ENCODE measurements at regions not wholly inside any gene's neighbourhood (a gene's known extent, or its start where the extent isn't known, plus 50 kb on each side); places are given as distances from the start of the nearest gene placed in this dataset.

DNA sequence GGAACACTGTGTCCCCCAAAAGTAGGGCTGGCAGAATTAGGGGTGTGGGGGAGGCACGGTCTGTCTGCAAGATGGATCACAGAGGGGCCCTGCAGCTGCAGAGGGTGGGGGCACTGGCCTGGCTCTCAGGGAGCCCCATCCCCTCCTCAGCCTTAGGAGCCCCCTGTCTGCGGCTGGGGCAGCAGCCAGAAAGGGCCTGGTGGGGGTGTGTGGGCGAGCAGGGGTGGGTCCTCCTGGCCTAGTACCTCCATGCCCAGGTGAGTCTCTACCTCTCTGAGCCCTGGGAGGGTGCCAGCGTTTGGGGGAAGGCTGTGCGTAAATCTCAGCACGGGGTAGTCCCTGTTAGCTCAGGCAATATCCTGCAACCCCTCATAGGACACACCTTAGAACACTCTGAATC is 280.5 kb upstream of the PPP2R2D start:
- TF ChIP-seq JUN (IDR thresholded peaks at IDR 0.05; ENCODE audit: borderline replicate concordance, insufficient read depth, insufficient read length, low read depth) (no peak), GATA2 (IDR thresholded peaks at IDR 0.05; ENCODE audit: insufficient read depth, insufficient read length, low read depth, low read length) (no peak), EZH2 (IDR thresholded peaks at IDR 0.05; ENCODE audit: borderline replicate concordance, low read depth, low read length, severe bottlenecking) (no peak), POLR2A (IDR thresholded peaks at IDR 0.05; ENCODE audit: low read depth, low read length) (no peak), FOS (IDR thresholded peaks at IDR 0.05; ENCODE audit: borderline replicate concordance, insufficient read depth, low read length) (no peak)
- TF ChIP-seq, protein P1, sequence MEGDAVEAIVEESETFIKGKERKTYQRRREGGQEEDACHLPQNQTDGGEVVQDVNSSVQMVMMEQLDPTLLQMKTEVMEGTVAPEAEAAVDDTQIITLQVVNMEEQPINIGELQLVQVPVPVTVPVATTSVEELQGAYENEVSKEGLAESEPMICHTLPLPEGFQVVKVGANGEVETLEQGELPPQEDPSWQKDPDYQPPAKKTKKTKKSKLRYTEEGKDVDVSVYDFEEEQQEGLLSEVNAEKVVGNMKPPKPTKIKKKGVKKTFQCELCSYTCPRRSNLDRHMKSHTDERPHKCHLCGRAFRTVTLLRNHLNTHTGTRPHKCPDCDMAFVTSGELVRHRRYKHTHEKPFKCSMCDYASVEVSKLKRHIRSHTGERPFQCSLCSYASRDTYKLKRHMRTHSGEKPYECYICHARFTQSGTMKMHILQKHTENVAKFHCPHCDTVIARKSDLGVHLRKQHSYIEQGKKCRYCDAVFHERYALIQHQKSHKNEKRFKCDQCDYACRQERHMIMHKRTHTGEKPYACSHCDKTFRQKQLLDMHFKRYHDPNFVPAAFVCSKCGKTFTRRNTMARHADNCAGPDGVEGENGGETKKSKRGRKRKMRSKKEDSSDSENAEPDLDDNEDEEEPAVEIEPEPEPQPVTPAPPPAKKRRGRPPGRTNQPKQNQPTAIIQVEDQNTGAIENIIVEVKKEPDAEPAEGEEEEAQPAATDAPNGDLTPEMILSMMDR (IDR thresholded peaks at IDR 0.05; ENCODE audit: extremely low read depth in 1 of 2, insufficient read depth in 1 of 2, low read depth in 1 of 2, low read length in 2 of 2), result no peak
- ChIA-PET CTCF (no interaction called here), POLR2A (no interaction called here)
- no peaks in the 10 kb centered on the region for H4K20me1 ChIP-seq (replicated peaks; ENCODE audit: control insufficient read depth, extremely low read depth, insufficient read depth, low read length)
- H3K9me3 ChIP-seq (replicated peaks; ENCODE audit: control insufficient read depth, insufficient read depth, low read length), result peaks cover 5% of the 10 kb centered on the region
- no peaks in the 10 kb centered on the region for H3K79me2 ChIP-seq (ENCODE audit: control insufficient read depth, insufficient read depth, low read length)
- intact Hi-C loops (cut with micrococcal nuclease) (no loop called here), dilution Hi-C loops (cut with MboI; ENCODE audit: extremely low pct_ligation_motif_present, low sequenced_read_pairs) (no loop called here)
- no peak overlapping the region for H3K4me2 ChIP-seq (ENCODE audit: insufficient read depth, low read length)
- H3K4me1 ChIP-seq (ENCODE audit: control insufficient read depth, extremely low read depth, insufficient read depth, low read length), result no peaks in the 10 kb centered on the region
- no peak overlapping the region for H3K9ac ChIP-seq (replicated peaks; ENCODE audit: extremely low read depth, insufficient read depth, low read length)
- FAIRE-seq (no peak), DNase-seq (ENCODE audit: low read depth, low spot score) (no peak)
- no peaks in the 10 kb centered on the region for H3K27me3 ChIP-seq (ENCODE audit: control insufficient read depth in 2 of 2, insufficient read depth in 2 of 2, low read length in 2 of 2)
- no peak overlapping the region for H2AFZ ChIP-seq (ENCODE audit: low read depth, low read length)
- H3K4me3 ChIP-seq (replicated peaks in 1 of 3; ENCODE audit: insufficient read depth in 1 of 3, low read depth in 1 of 3, low read length in 3 of 3), result no peak overlapping the region
- no peaks in the 10 kb centered on the region for H3K36me3 ChIP-seq (ENCODE audit: control insufficient read depth in 2 of 2, extremely low read depth in 1 of 2, insufficient read depth in 2 of 2, low read length in 2 of 2)
- no peaks in the 10 kb centered on the region for H3K9me1 ChIP-seq (replicated peaks; ENCODE audit: control insufficient read depth, extremely low read depth, insufficient read depth, low read length)
- no TSS peak for BruUV-seq (replicated peaks)
- H3K27ac ChIP-seq (ENCODE audit: insufficient read depth, low read depth, low read length), result no peak overlapping the region

DNA sequence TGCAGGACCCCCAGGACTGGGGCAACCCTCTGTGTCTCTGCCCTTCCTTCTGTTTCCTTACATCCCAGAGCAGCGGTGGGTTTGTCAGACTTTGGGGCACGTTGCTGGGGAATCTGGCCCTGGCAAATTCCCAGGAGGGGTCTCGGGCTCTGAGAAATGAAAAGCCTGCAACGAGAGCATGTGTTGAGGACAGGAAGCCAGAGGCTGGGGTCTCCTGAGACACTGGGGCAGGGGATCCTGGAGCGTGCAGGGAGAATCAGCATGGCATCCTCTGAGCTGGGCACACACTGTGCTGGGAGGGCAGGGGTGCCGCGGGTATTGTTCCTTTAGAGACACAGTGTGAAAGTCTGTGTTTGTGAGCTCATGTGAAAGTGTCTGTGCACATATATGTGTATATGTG is 279.9 kb upstream of the PPP2R2D start:
- no peaks in the 10 kb centered on the region for H3K4me1 ChIP-seq (ENCODE audit: control insufficient read depth, extremely low read depth, insufficient read depth, low read length)
- no peaks in the 10 kb centered on the region for H3K27me3 ChIP-seq (ENCODE audit: control insufficient read depth in 2 of 2, insufficient read depth in 2 of 2, low read length in 2 of 2)
- no peak for DNase-seq (ENCODE audit: low read depth, low spot score)
- H4K20me1 ChIP-seq (replicated peaks; ENCODE audit: control insufficient read depth, extremely low read depth, insufficient read depth, low read length), result no peaks in the 10 kb centered on the region
- TF ChIP-seq JUN (IDR thresholded peaks at IDR 0.05; ENCODE audit: borderline replicate concordance, insufficient read depth, insufficient read length, low read depth), result no peak
- no peak for TF ChIP-seq EZH2 (IDR thresholded peaks at IDR 0.05; ENCODE audit: borderline replicate concordance, low read depth, low read length, severe bottlenecking)
- TF ChIP-seq GATA2 (IDR thresholded peaks at IDR 0.05; ENCODE audit: insufficient read depth, insufficient read length, low read depth, low read length), result no peak
- TF ChIP-seq FOS (IDR thresholded peaks at IDR 0.05; ENCODE audit: borderline replicate concordance, insufficient read depth, low read length), result no peak
- no peak for TF ChIP-seq POLR2AphosphoS5 (IDR thresholded peaks at IDR 0.05; ENCODE audit: insufficient read depth, low read depth, low read length)
- TF ChIP-seq, protein P1 (IDR thresholded peaks at IDR 0.05; ENCODE audit: extremely low read depth in 1 of 2, insufficient read depth in 1 of 2, low read depth in 1 of 2, low read length in 2 of 2), result no peak
- TF ChIP-seq, protein P2, sequence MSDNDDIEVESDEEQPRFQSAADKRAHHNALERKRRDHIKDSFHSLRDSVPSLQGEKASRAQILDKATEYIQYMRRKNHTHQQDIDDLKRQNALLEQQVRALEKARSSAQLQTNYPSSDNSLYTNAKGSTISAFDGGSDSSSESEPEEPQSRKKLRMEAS (IDR thresholded peaks at IDR 0.05; ENCODE audit: insufficient read depth, insufficient read length), result no peak
- no peak for TF ChIP-seq POLR2A (IDR thresholded peaks at IDR 0.05; ENCODE audit: low read depth, low read length)
- no peak for TF ChIP-seq MYC (IDR thresholded peaks at IDR 0.05; ENCODE audit: low read depth, low read length)
- no peak overlapping the region for H2AFZ ChIP-seq (ENCODE audit: low read depth, low read length)
- H3K27ac ChIP-seq (ENCODE audit: insufficient read depth, low read depth, low read length), result no peak overlapping the region
- H3K4me3 ChIP-seq (replicated peaks in 1 of 3; ENCODE audit: insufficient read depth in 1 of 3, low read depth in 1 of 3, low read length in 3 of 3), result no peak overlapping the region
- no peaks in the 10 kb centered on the region for H3K9me1 ChIP-seq (replicated peaks; ENCODE audit: control insufficient read depth, extremely low read depth, insufficient read depth, low read length)
- no TSS peak for BruUV-seq (replicated peaks)
- no peak for FAIRE-seq
- CTCF ChIA-PET, result no interaction called here
- peaks cover 4% of the 10 kb centered on the region for H3K9me3 ChIP-seq (replicated peaks; ENCODE audit: control insufficient read depth, insufficient read depth, low read length)
- dilution Hi-C loops (cut with MboI; ENCODE audit: extremely low pct_ligation_motif_present, low sequenced_read_pairs) (no loop called here), intact Hi-C loops (cut with micrococcal nuclease) (no loop called here)
- H3K36me3 ChIP-seq (ENCODE audit: control insufficient read depth in 2 of 2, extremely low read depth in 1 of 2, insufficient read depth in 2 of 2, low read length in 2 of 2), result no peaks in the 10 kb centered on the region
- H3K9ac ChIP-seq (replicated peaks; ENCODE audit: extremely low read depth, insufficient read depth, low read length), result no peak overlapping the region
- H3K79me2 ChIP-seq (ENCODE audit: control insufficient read depth, insufficient read depth, low read length), result no peaks in the 10 kb centered on the region
- H3K4me2 ChIP-seq (ENCODE audit: insufficient read depth, low read length), result no peak overlapping the region
- POLR2A ChIA-PET, result no interaction called here
